ENCODE measurements at regions not wholly inside any gene's neighbourhood (a gene's known extent, or its start where the extent isn't known, plus 50 kb on each side); places are given as distances from the start of the nearest gene placed in this dataset.

GRCh38 chr6:169890049-169890448, 138.6 kb downstream of the ERMARD start:
- POLR2A ChIA-PET (ENCODE audit: low non-redundant PET): no interaction called here
- DNase-seq (ENCODE audit: low spot score): no peak
- TF ChIP-seq CTCF (conservative IDR thresholded peaks at IDR 0.05; ENCODE audit: low read depth): no peak
- CTCF ChIA-PET: no interaction called here
- no peak overlapping the region for H3K27ac ChIP-seq

- TF ChIP-seq CTCF (conservative IDR thresholded peaks at IDR 0.05; ENCODE audit: low read depth): no peak
- H3K27ac ChIP-seq: peak overlapping the region; percentile 46
- CTCF ChIA-PET: no interaction called here
- peak; percentile 50 for DNase-seq (ENCODE audit: low spot score)
- POLR2A ChIA-PET (ENCODE audit: low non-redundant PET): no interaction called here
Measured at GRCh38 chr6:169887529-169888140, 136.2 kb downstream of the ERMARD start.

- ChIA-PET CTCF (no interaction called here), POLR2A (ENCODE audit: low non-redundant PET) (no interaction called here)
- no peak overlapping the region for H3K27ac ChIP-seq
- no peak for TF ChIP-seq CTCF (conservative IDR thresholded peaks at IDR 0.05; ENCODE audit: low read depth)
- DNase-seq (ENCODE audit: low spot score): no peak
Measured at GRCh38 chr6:169886631-169887227, 135.3 kb downstream of the ERMARD start.

GRCh38 chr6:169885831-169886230, 134.4 kb downstream of the ERMARD start:
- no peak for TF ChIP-seq CTCF (conservative IDR thresholded peaks at IDR 0.05; ENCODE audit: low read depth)
- ChIA-PET POLR2A (ENCODE audit: low non-redundant PET) (no interaction called here), CTCF (no interaction called here)
- no peak overlapping the region for H3K27ac ChIP-seq
- DNase-seq (ENCODE audit: low spot score): no peak

- no peak for DNase-seq (ENCODE audit: low spot score)
- TF ChIP-seq CTCF (conservative IDR thresholded peaks at IDR 0.05; ENCODE audit: low read depth): no peak
- ChIA-PET POLR2A (ENCODE audit: low non-redundant PET) (no interaction called here), CTCF (no interaction called here)
- no peak overlapping the region for H3K27ac ChIP-seq
Measured at GRCh38 chr6:169885131-169885530, 133.7 kb downstream of the ERMARD start.

GRCh38 chr6:169884158-169884557, 132.7 kb downstream of the ERMARD start:
- no peak overlapping the region for H3K27ac ChIP-seq
- ChIA-PET POLR2A (ENCODE audit: low non-redundant PET) (no interaction called here), CTCF (no interaction called here)
- DNase-seq (ENCODE audit: low spot score): no peak
- TF ChIP-seq CTCF (conservative IDR thresholded peaks at IDR 0.05; ENCODE audit: low read depth): no peak

All from RWPE1 (cell line).